ENCODE measurements at regions not wholly inside any gene's neighbourhood (a gene's known extent, or its start where the extent isn't known, plus 50 kb on each side); places are given as distances from the start of the nearest gene placed in this dataset.

DNA sequence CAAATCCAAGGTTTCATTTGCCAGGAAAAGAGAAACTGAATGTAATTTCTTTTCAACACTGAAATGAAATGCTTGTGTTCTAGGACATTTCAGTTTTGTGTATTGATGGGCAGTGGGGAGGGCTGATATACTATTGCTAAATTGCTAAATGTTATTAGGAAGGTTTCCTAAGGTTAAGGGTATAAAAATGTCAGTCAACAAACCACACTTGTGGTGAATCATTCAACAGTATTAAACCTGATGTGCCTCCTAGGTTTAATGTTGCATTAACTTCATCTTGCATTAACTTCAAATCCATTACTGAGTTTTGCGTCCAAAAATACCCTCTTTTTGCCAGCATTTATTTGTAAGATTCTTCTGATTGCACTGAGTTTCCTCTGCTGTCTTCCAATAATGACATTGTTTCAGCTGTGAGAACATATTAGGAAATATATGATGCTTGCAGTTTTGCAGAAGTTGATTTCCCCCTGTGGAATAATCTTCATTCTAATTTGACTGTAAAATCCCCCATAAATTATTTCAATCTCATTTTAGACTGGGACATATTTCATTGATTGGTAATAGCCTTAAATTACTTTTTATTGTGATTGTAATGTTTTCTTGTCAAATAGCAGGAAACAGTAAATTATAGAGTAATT is 758.3 kb downstream of the GBE1 start:
- no peak for DNase-seq
- H3K4me3 ChIP-seq = no peak overlapping the region
- TF ChIP-seq, protein P1, sequence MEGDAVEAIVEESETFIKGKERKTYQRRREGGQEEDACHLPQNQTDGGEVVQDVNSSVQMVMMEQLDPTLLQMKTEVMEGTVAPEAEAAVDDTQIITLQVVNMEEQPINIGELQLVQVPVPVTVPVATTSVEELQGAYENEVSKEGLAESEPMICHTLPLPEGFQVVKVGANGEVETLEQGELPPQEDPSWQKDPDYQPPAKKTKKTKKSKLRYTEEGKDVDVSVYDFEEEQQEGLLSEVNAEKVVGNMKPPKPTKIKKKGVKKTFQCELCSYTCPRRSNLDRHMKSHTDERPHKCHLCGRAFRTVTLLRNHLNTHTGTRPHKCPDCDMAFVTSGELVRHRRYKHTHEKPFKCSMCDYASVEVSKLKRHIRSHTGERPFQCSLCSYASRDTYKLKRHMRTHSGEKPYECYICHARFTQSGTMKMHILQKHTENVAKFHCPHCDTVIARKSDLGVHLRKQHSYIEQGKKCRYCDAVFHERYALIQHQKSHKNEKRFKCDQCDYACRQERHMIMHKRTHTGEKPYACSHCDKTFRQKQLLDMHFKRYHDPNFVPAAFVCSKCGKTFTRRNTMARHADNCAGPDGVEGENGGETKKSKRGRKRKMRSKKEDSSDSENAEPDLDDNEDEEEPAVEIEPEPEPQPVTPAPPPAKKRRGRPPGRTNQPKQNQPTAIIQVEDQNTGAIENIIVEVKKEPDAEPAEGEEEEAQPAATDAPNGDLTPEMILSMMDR (IDR thresholded peaks at IDR 0.05) = no peak
- H3K9me3 ChIP-seq = no peaks in the 10 kb centered on the region
- intact Hi-C loops (cut with DNase I) = no loop called here
- no peaks in the 10 kb centered on the region for H3K27me3 ChIP-seq
- no peaks in the 10 kb centered on the region for H3K36me3 ChIP-seq
- no peaks in the 10 kb centered on the region for H3K4me1 ChIP-seq
- no peak overlapping the region for H3K9ac ChIP-seq (ENCODE audit: low read depth in 2 of 2, low read length in 2 of 2)
- no peak overlapping the region for H3K27ac ChIP-seq

DNA sequence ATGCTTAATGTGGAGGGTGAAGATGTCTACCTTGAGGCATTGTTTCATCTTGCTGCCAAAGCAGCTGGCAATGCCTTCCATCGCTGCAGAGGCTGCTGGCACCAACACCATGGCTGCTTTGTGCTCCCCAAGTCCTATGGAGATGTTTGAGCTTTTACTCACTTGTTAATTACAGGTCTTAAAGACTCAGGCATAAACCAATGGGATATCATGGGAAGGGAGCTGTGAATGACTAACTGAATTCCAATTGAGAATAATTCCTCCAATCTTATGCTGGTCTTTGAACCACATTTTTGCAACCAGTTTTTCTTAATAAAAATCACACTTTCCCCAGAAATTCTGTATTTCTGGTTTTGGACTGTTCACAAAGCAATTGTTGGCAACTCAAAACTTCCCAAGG is 762.0 kb downstream of the GBE1 start:
- Histone ChIP-seq H3K4me1 (no peaks in the 10 kb centered on the region), H3K9me3 (no peaks in the 10 kb centered on the region), H3K4me3 (no peak overlapping the region), H3K27ac (no peak overlapping the region), H3K9ac (ENCODE audit: low read depth in 2 of 2, low read length in 2 of 2) (no peak overlapping the region), H3K36me3 (no peaks in the 10 kb centered on the region), H3K27me3 (no peaks in the 10 kb centered on the region)
- intact Hi-C loops (cut with DNase I) = no loop called here
- no peak for DNase-seq
- TF ChIP-seq, protein P1 (IDR thresholded peaks at IDR 0.05) = no peak

- no peak overlapping the region for H3K27ac ChIP-seq
These were observed 763.4 kb downstream of the GBE1 start for GRCh38 chr3:80998022-80998421.

DNA sequence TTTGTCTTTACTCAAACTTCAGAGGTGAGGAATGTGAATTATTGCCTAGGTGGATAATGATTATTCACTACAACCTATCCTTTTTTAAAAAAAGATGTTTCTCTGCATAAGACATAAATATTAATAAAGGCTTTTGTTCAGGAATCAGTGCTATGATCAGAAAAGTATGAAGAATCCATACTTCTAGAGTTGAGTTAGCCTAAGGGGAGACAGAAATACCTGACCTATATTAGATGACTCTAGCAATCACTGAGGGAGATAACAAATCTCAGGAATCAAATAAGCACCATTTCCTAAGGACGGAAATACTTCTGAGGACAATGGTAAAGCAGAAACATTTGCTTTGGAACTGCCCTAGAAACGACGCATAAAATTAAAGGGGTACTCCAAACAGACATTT is 763.8 kb downstream of the GBE1 start:
- intact Hi-C loops (cut with DNase I) = no loop called here
- no peak overlapping the region for H3K27ac ChIP-seq

More at GRCh38 chr3:80998022-80998421, 763.4 kb downstream of the GBE1 start:
- TF ChIP-seq, protein P1 (IDR thresholded peaks at IDR 0.05) = no peak
- intact Hi-C loops (cut with DNase I) = no loop called here
- DNase-seq = no peak
- H3K27me3 ChIP-seq = no peaks in the 10 kb centered on the region
- no peak overlapping the region for H3K9ac ChIP-seq (ENCODE audit: low read depth in 2 of 2, low read length in 2 of 2)
- H3K4me1 ChIP-seq = no peaks in the 10 kb centered on the region
- no peaks in the 10 kb centered on the region for H3K9me3 ChIP-seq
- no peak overlapping the region for H3K4me3 ChIP-seq
- no peaks in the 10 kb centered on the region for H3K36me3 ChIP-seq

GRCh38 chr3:80994767-80995166 is 766.7 kb downstream of the GBE1 start:
- TF ChIP-seq, protein P1 (IDR thresholded peaks at IDR 0.05) = no peak
- intact Hi-C loops (cut with DNase I) = no loop called here
- Histone ChIP-seq H3K27ac (no peak overlapping the region), H3K36me3 (no peaks in the 10 kb centered on the region), H3K9me3 (no peaks in the 10 kb centered on the region), H3K9ac (ENCODE audit: low read depth in 2 of 2, low read length in 2 of 2) (no peak overlapping the region), H3K4me3 (no peak overlapping the region), H3K4me1 (no peaks in the 10 kb centered on the region), H3K27me3 (no peaks in the 10 kb centered on the region)
- no peak for DNase-seq

More for the DNA sequence above, 763.8 kb downstream of the GBE1 start:
- H3K4me3 ChIP-seq = no peak overlapping the region
- no peak overlapping the region for H3K9ac ChIP-seq (ENCODE audit: low read depth in 2 of 2, low read length in 2 of 2)
- H3K9me3 ChIP-seq = no peaks in the 10 kb centered on the region
- H3K27me3 ChIP-seq = no peaks in the 10 kb centered on the region
- DNase-seq = no peak
- TF ChIP-seq, protein P1 (IDR thresholded peaks at IDR 0.05) = no peak
- H3K36me3 ChIP-seq = no peaks in the 10 kb centered on the region
- no peaks in the 10 kb centered on the region for H3K4me1 ChIP-seq

Data from colonic mucosa (tissue), 4 donors.